A549 (cell line): ENCODE measurements at regions not wholly inside any gene's neighbourhood (a gene's known extent, or its start where the extent isn't known, plus 50 kb on each side); places are given as distances from the start of the nearest gene placed in this dataset.

ENCODE experiments used
- ATAC-seq, 2 experiments: fragments of 200-7000 bp in 1 of 2; fragments of >200 bp in 1 of 2; cut with Nextera tagmentation in 1 of 2; cut with Tn5 transposase in 1 of 2; 3 replicates each; pipeline versions ENCODE4 v1.8.0 to v1.9.1; 2018 to 2020; ENCODE audit warnings: mild to moderate bottlenecking in 1 of 2, moderate library complexity in 1 of 2
- CTCF ChIA-PET: fragments of 300-600 bp; sonication (Branson Sonifier 250); formaldehyde crosslinking; extraction: SDS; loops from one replicate; lab custom pipeline; 2021; ENCODE audit warnings: antibody characterized with exemption, inconsistent platforms; lab: Yijun Ruan, JAX
- POLR2A ChIA-PET: fragments of 350-600 bp; formaldehyde crosslinking; extraction: SDS; loops from one replicate; lab custom pipeline; 2021; ENCODE audit warnings: antibody characterized with exemption, inconsistent platforms; lab: Yijun Ruan, JAX
- DNase-seq, 2 experiments: peaks; one replicate each; pipeline versions ENCODE4 v3.0.0 to v3.0.0-alpha.2; 2011 to 2016; ENCODE audit warnings: low read depth in 1 of 2, low spot score in 1 of 2
- FAIRE-seq: peaks from 2 replicates; lab custom pipeline; 2011; peaks lifted over from hg19 to GRCh38; lab: Jason Lieb, UNC
- H3K27ac ChIP-seq, 2 experiments: fragments of >200 bp; sonication (Bioruptor Twin); formaldehyde crosslinking; 3 replicates each; pipeline ENCODE4 v1.5.1; 2016 to 2017
- H3K4me1 ChIP-seq: fragments of >200 bp; sonication (Bioruptor Twin); formaldehyde crosslinking; 3 replicates; pipeline ENCODE4 v1.6.1; 2016
- H3K4me2 ChIP-seq: fragments of >200 bp; sonication (Bioruptor Twin); formaldehyde crosslinking; 3 replicates; pipeline ENCODE4 v1.6.1; 2016
- H3K4me3 ChIP-seq: fragments of >200 bp; sonication (Bioruptor Twin); formaldehyde crosslinking; 3 replicates; pipeline ENCODE4 v1.5.1; 2016
- H3K9me3 ChIP-seq: fragments of >200 bp; sonication (Bioruptor Twin); formaldehyde crosslinking; 3 replicates; pipeline ENCODE4 v1.6.1; 2016
- BCL3 ChIP-seq: fragments of >200 bp; sonication (Bioruptor Twin); formaldehyde crosslinking; IDR thresholded peaks from 3 replicates; pipeline ENCODE4 v1.6.1; 2016
- CBX8 ChIP-seq: fragments of 200-600 bp; sonication (generic); IDR thresholded peaks from 2 replicates; pipeline ENCODE4 v1.6.1; 2016
- E2F6 ChIP-seq: IDR thresholded peaks from 2 replicates; pipeline ENCODE4 v1.6.1; 2012; ENCODE audit warnings: low read depth, borderline replicate concordance
- EHMT2 ChIP-seq: fragments of 200-600 bp; sonication (generic); IDR thresholded peaks from 2 replicates; pipeline ENCODE4 v1.6.1; 2016; ENCODE audit warnings: antibody characterized with exemption, low read depth, mild to moderate bottlenecking, moderate library complexity
- ELK1 ChIP-seq: fragments of 150-350 bp; IDR thresholded peaks from 2 replicates; pipeline ENCODE4 v1.6.1; 2014; ENCODE audit warnings: low read depth, mild to moderate bottlenecking, low read length
- ESRRA ChIP-seq: fragments of 150-350 bp; IDR thresholded peaks from 2 replicates; pipeline ENCODE4 v1.6.1; 2014; ENCODE audit warnings: mild to moderate bottlenecking, low read length, borderline replicate concordance
- FOSL2 ChIP-seq, 2 experiments: fragments of 450-650 bp in 1 of 2; fragments of >200 bp in 1 of 2; sonication (Bioruptor Twin) in 1 of 2; formaldehyde crosslinking; IDR thresholded peaks; 2 replicates each; pipeline versions ENCODE4 v1.5.0 to v1.6.1; 2016 to 2020; ENCODE audit warnings: mild to moderate bottlenecking in 1 of 2, moderate library complexity in 1 of 2
- HDAC2 ChIP-seq: fragments of 200-600 bp; sonication (generic); IDR thresholded peaks from 2 replicates; pipeline ENCODE4 v1.6.1; 2016
- HMGXB4 ChIP-seq: fragments of 250-450 bp; sonication (Bioruptor Pico); IDR thresholded peaks from 2 replicates; pipeline ENCODE4 v1.5.0; 2021; ENCODE audit warnings: mild to moderate bottlenecking, moderate library complexity, borderline replicate concordance
- HOXA7 ChIP-seq: fragments of 250-450 bp; sonication (Bioruptor Pico); IDR thresholded peaks from 2 replicates; pipeline ENCODE4 v1.5.0; 2020; ENCODE audit warnings: mild to moderate bottlenecking, moderate library complexity
- HOXB13 ChIP-seq: fragments of 250-450 bp; sonication (Bioruptor Pico); IDR thresholded peaks from 2 replicates; pipeline ENCODE4 v1.5.0; 2020; ENCODE audit warnings: low read depth, mild to moderate bottlenecking, moderate library complexity
- HOXB5 ChIP-seq: fragments of 250-450 bp; sonication (Bioruptor Pico); IDR thresholded peaks from 2 replicates; pipeline ENCODE4 v1.5.0; 2020; ENCODE audit warnings: mild to moderate bottlenecking, moderate library complexity
- KDM1A ChIP-seq: fragments of 200-600 bp; sonication (generic); IDR thresholded peaks from 2 replicates; pipeline ENCODE4 v1.6.1; 2016; ENCODE audit warnings: low read depth, mild to moderate bottlenecking
- NR3C1 ChIP-seq: fragments of >200 bp; sonication (Bioruptor Twin); formaldehyde crosslinking; IDR thresholded peaks from 3 replicates; pipeline ENCODE4 v1.6.1; 2017
- PBX3 ChIP-seq: IDR thresholded peaks from 2 replicates; pipeline ENCODE4 v1.6.1; 2012
- RAD21 ChIP-seq, 2 experiments: fragments of >200 bp in 1 of 2; sonication (Bioruptor Twin) in 1 of 2; formaldehyde crosslinking in 1 of 2; IDR thresholded peaks in 1 of 2; conservative IDR thresholded peaks in 1 of 2; 2 replicates in 1 of 2; 3 replicates in 1 of 2; pipeline ENCODE4 v1.6.1; 2012 to 2018; ENCODE audit warnings: inconsistent platforms in 1 of 2
- RARB ChIP-seq: fragments of 250-450 bp; sonication (Bioruptor Pico); IDR thresholded peaks from 2 replicates; pipeline ENCODE4 v1.8.0; 2021; ENCODE audit warnings: mild to moderate bottlenecking, moderate library complexity
- REST ChIP-seq: fragments of 200-600 bp; sonication (generic); IDR thresholded peaks from 2 replicates; pipeline ENCODE4 v1.6.1; 2016; ENCODE audit warnings: antibody characterized with exemption, mild to moderate bottlenecking, moderate library complexity
- TFCP2L1 ChIP-seq: fragments of 250-450 bp; sonication (Bioruptor Pico); IDR thresholded peaks from 2 replicates; pipeline ENCODE4 v1.5.0; 2021; ENCODE audit warnings: mild to moderate bottlenecking
- USF2 ChIP-seq: fragments of 450-650 bp; IDR thresholded peaks from 2 replicates; pipeline ENCODE4 v1.6.1; 2014; ENCODE audit warnings: antibody characterized with exemption
- WGBS: methylation state at CpG from one replicate; pipeline ENCODE4 v1.1.6; 2017; ENCODE audit errors: missing lambda C conversion rate; 5-methylcytosine and 5-hydroxymethylcytosine counted together

GRCh38 chr18:38076346-38077070 is 510.9 kb upstream of the CELF4 start:
- WGBS, result 4% methylated on average over 5 of the region's 5 CpGs
- POLR2A ChIA-PET, result no interaction called here
- ATAC-seq (no peak), FAIRE-seq (no peak), DNase-seq (no peak)
- CTCF ChIA-PET, result no interaction called here
- Histone ChIP-seq H3K9me3 (no peaks in the 10 kb centered on the region), H3K27ac (no peak overlapping the region), H3K4me1 (no peaks in the 10 kb centered on the region), H3K4me3 (no peak overlapping the region), H3K4me2 (no peak overlapping the region)
- TF ChIP-seq TFCP2L1 (CRISPR knock-in tag) (no peak), NR3C1 (no peak), HOXB13 (CRISPR knock-in tag) (no peak), KDM1A (no peak), ELK1 (no peak), USF2 (no peak), FOSL2 (IDR thresholded peaks at IDR 0.05) (no peak), FOSL2 (CRISPR knock-in tag; IDR thresholded peaks at IDR 0.05) (no peak), ESRRA (no peak), EHMT2 (no peak), CBX8 (no peak), HMGXB4 (CRISPR knock-in tag) (no peak), E2F6 (no peak)

GRCh38 chr18:38074298-38074876 is 508.8 kb upstream of the CELF4 start:
- H3K27ac ChIP-seq, result no peak overlapping the region
- no peak for ATAC-seq
- FAIRE-seq, result no peak

More at GRCh38 chr18:38074298-38074876, 508.8 kb upstream of the CELF4 start:
- H3K4me1 ChIP-seq, result no peaks in the 10 kb centered on the region
- DNase-seq, result no peak
- ChIA-PET POLR2A (no interaction called here), CTCF (no interaction called here)
- WGBS, result 0% methylated on average over 3 of the region's 3 CpGs
- TF ChIP-seq HOXB5 (CRISPR knock-in tag) (no peak), RARB (CRISPR knock-in tag) (no peak), PBX3 (no peak), HOXA7 (CRISPR knock-in tag) (no peak), REST (no peak), RAD21 (conservative IDR thresholded peaks at IDR 0.05 in 1 of 2, IDR thresholded peaks at IDR 0.05 in 1 of 2) (no peak), BCL3 (no peak), HDAC2 (no peak)
- TF ChIP-seq, all 56 proteins: peak for 0
- Histone ChIP-seq H3K4me3 (no peak overlapping the region), H3K4me2 (no peak overlapping the region), H3K9me3 (no peaks in the 10 kb centered on the region)
